Epidermal melanocyte (primary cell): ENCODE measurements at regions not wholly inside any gene's neighbourhood (a gene's known extent, or its start where the extent isn't known, plus 50 kb on each side); places are given as distances from the start of the nearest gene placed in this dataset.

Experiments used
- DNase-seq: peaks from one replicate; pipeline ENCODE4 v3.0.0; 2011; ENCODE audit warnings: low spot score; ENCODE audit not compliant: insufficient read length

DNA sequence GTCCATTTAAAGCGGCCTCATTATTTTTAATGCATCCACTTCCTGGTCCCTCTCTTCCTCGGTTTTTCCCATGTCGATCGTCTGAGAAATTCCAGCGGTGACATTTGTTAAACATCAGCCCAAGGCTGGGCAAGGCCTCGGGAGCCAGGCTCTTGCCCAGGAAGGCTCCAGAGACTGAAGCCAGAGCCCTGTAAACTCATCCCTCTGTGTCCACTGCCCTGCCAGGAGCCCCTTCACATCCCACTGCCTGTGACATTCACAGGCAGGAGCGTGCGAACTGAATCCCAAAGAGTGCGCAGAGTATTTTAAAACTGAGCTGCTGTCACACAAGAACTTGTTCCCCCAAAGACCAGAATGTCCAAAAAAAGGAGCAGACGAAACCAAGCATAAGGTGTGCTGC lies 56.5 kb upstream of the ANO1 start:
- no peak for DNase-seq

DNA sequence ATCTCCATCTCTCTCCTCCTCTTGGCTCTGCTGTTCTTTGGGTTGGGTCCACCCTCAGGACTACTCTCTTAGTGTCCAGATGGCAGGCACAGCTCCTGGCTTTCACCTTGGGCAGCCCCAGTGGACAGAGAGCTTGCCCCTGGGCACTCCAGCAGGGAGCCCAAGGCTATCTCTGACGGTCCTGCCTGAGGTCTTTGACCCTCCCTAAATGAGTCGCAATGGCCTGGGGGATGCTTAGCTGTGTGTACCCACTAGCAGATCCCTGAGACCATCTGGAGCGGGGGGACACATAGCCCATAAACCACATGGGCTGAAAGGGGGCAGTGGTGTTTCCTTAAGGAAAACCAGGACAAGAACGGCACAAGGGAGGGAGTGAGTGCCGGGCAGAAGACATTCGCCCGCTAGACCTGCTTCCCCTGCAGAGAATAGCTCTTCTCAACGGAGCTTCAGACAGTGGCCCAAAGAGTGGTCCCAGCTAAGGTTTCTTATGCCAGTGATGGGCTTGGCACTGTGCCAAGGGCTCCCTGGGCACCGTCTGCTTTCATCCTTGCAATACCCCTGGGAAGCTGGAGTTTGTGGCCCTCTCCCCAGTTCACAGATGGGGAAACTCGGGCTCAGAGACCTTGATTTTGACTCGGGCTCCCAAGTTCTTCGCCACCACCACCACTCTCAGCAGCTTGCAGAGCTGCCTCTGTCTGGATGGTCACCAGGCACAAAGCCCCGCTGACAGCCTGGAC lies 53.9 kb upstream of the ANO1 start:
- DNase-seq, result no peak

- DNase-seq, result no peak
Measured at GRCh38 chr11:70024773-70025045, 53.4 kb upstream of the ANO1 start.

DNA sequence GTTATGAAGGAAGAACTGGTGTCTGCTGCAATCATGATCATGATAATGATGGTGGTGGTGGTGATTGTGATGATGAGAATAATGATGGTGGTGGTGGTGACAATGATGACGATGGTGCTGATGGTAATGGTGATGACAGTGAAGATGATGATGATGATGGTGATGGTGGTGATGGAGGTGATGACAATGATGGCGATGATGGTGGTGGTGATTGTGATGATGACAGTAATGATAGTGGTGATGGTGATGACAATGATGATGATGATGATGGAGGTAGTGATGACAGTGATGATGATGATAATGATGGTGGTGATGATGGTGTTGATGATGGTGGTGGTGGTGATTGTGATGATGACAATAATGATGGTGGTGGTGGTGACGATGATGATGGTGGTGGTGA lies 52.8 kb upstream of the ANO1 start:
- no peak for DNase-seq

- no peak for DNase-seq
Measured at GRCh38 chr11:70026012-70026411, 52.1 kb upstream of the ANO1 start.

DNA sequence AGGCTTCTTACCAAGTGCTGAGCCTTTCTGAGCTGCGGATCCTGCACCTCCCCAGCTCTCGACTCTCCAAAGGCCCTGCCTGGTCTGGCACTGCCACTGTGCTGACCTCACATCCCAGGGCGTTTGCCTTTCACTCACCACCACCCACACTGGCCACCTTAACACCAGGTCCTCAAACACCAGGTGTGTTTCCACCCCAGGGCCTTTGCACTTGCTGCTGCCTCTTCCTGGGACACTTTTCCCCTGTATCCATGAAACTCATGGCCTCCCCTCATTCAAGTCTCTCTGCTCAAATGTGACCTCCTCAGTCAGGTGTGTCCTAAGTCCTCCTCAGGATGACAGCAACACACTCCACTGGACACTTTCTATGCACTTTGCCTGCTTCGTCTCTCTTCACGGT lies 51.4 kb upstream of the ANO1 start:
- no peak for DNase-seq

GRCh38 chr11:70027451-70027850 lies 50.7 kb upstream of the ANO1 start:
- no peak for DNase-seq

- DNase-seq, result no peak
Measured at GRCh38 chr11:70028147-70028855, 49.8 kb upstream of the ANO1 start.
